Breast epithelium (tissue), 4 donors: ENCODE measurements at regions not wholly inside any gene's neighbourhood (a gene's known extent, or its start where the extent isn't known, plus 50 kb on each side); places are given as distances from the start of the nearest gene placed in this dataset.
"Not testable (repeated sequence)": the region's sequence is repeated elsewhere in the genome, so short reads cannot be mapped to it uniquely, and the experiment has no call there.

Experiments
- DNase-seq, 2 donors: peaks; one replicate each; pipeline ENCODE4 v3.0.0-alpha.2; 2019; ENCODE audit warnings: low spot score in 2 of 2
- H3K27ac ChIP-seq, 2 donors: fragments of 200-600 bp; sonication (generic) in 1 of 2; one replicate each; pipeline ENCODE4 v1.5.1; 2016 to 2019; ENCODE audit warnings: mild to moderate bottlenecking in 1 of 2
- H3K27me3 ChIP-seq, 2 donors: fragments of 200-600 bp; sonication (generic) in 1 of 2; one replicate each; pipeline versions ENCODE4 v1.5.1 to v1.6.0; 2017 to 2019; ENCODE audit warnings: control low read depth in 1 of 2, mild to moderate bottlenecking in 1 of 2
- H3K36me3 ChIP-seq: fragments of 200-600 bp; one replicate; pipeline ENCODE4 v1.5.1; 2019
- H3K4me1 ChIP-seq, 2 donors: fragments of 200-600 bp; sonication (generic); one replicate each; pipeline ENCODE4 v1.5.1; 2016 to 2019; ENCODE audit warnings: control low read depth in 1 of 2
- H3K4me3 ChIP-seq, 3 donors: fragments of 200-600 bp; sonication (generic); 1 replicate in 2 of 3; 2 replicates in 1 of 3; pipeline ENCODE4 v1.5.1; 2016 to 2019; ENCODE audit warnings: mild to moderate bottlenecking in 3 of 3, moderate library complexity in 2 of 3
- H3K9me3 ChIP-seq, 2 donors: fragments of 200-600 bp; sonication (generic) in 1 of 2; one replicate each; pipeline ENCODE4 v1.5.1; 2016 to 2019; ENCODE audit warnings: control low read depth in 1 of 2
- POLR2A ChIP-seq: fragments of 450-650 bp; IDR thresholded peaks from one replicate; pipeline ENCODE4 v1.6.1; 2016; ENCODE audit warnings: antibody characterized with exemption, mild to moderate bottlenecking, moderate library complexity
- POLR2AphosphoS5 ChIP-seq, 3 donors: sonication (generic); formaldehyde crosslinking; IDR thresholded peaks; one replicate each; pipeline ENCODE4 v1.6.1; 2017; ENCODE audit warnings: antibody characterized with exemption in 3 of 3
- intact Hi-C: fragments of 100-400 bp; cut with DNase I; formaldehyde crosslinking; loops from one replicate; pipeline ENCODE4 v1.15.1; 2023; ENCODE audit warnings: low total_unique reads
- TF ChIP-seq, protein P1 (sequence below), 3 donors: fragments of 450-650 bp; IDR thresholded peaks; one replicate each; pipeline ENCODE4 v1.5.1; 2016 to 2017; ENCODE audit warnings: antibody characterized with exemption in 3 of 3, mild to moderate bottlenecking in 3 of 3, moderate library complexity in 3 of 3

DNA sequence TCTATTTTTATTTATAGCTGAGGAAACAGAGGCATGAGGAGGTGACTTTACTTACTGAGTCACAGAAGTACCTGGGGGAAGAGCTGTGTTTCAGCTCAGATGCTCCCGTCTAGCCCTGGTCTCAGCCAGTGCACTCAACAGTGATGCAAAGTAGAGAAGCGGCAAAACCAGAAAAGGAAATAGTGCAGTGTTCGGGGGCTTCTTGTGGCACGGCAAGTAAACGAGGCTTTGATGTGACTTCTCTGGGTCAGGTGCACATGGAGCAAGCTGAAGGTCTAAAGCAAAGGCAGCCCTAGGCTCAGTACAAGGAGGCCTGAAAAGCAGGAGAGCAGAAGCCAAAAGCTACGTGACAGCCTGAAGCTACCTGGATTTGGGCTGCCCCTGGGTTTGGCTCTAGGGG lies 526.7 kb upstream of the ADAMTS16 start:
- intact Hi-C loops: no loop called here
- Histone ChIP-seq H3K27ac (no peak overlapping the region), H3K27me3 (no peaks in the 10 kb centered on the region), H3K4me1 (no peaks in the 10 kb centered on the region), H3K4me3 (no peak overlapping the region), H3K36me3 (no peaks in the 10 kb centered on the region), H3K9me3 (no peaks in the 10 kb centered on the region)
- DNase-seq: no peak
- no peak for TF ChIP-seq POLR2AphosphoS5 (IDR thresholded peaks at IDR 0.05)
- TF ChIP-seq POLR2A: no peak
- TF ChIP-seq, protein P1, sequence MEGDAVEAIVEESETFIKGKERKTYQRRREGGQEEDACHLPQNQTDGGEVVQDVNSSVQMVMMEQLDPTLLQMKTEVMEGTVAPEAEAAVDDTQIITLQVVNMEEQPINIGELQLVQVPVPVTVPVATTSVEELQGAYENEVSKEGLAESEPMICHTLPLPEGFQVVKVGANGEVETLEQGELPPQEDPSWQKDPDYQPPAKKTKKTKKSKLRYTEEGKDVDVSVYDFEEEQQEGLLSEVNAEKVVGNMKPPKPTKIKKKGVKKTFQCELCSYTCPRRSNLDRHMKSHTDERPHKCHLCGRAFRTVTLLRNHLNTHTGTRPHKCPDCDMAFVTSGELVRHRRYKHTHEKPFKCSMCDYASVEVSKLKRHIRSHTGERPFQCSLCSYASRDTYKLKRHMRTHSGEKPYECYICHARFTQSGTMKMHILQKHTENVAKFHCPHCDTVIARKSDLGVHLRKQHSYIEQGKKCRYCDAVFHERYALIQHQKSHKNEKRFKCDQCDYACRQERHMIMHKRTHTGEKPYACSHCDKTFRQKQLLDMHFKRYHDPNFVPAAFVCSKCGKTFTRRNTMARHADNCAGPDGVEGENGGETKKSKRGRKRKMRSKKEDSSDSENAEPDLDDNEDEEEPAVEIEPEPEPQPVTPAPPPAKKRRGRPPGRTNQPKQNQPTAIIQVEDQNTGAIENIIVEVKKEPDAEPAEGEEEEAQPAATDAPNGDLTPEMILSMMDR (IDR thresholded peaks at IDR 0.05): no peak

DNA sequence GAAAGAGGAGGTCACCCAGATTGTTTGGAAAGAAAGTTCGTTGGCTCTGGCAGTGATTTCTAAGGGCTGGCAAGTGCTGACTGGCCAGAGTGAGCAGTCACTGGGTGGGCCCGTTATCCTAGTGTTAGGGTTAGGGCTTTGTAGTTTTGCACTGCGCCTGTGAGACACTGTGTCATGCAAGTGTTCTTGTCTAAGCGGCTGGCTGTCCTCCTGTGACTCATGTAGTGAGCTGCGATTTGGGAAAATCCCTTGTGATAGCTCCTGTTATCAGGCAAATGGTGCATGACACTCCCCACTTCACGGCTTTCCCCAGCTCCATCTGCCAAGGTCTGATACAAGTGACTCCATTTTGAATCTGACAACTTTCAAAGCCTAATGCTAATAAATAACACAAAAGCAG lies 526.0 kb upstream of the ADAMTS16 start:
- TF ChIP-seq, protein P1 (IDR thresholded peaks at IDR 0.05): no peak
- TF ChIP-seq POLR2A: no peak
- no peak for TF ChIP-seq POLR2AphosphoS5 (IDR thresholded peaks at IDR 0.05)
- DNase-seq: no peak
- H3K9me3 ChIP-seq: no peaks in the 10 kb centered on the region
- H3K27me3 ChIP-seq: no peaks in the 10 kb centered on the region
- intact Hi-C loops: no loop called here
- no peak overlapping the region for H3K27ac ChIP-seq
- no peaks in the 10 kb centered on the region for H3K4me1 ChIP-seq
- H3K36me3 ChIP-seq: no peaks in the 10 kb centered on the region
- no peak overlapping the region for H3K4me3 ChIP-seq

DNA sequence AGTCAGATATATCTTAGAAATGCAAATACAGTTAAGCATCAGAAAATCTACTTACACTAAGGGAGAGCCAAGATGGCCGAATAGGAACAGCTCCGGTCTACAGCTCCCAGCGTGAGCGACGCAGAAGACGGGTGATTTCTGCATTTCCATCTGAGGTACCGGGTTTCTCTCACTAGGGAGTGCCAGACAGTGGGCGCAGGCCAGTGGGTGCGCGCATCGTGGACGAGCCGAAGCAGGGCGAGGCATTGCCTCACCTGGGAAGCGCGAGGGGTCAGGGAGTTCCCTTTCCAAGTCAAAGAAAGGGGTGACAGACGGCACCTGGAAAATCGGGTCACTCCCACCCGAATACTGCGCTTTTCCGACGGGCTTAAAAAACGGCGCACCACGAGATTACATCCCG lies 524.8 kb upstream of the ADAMTS16 start:
- H3K27ac ChIP-seq, H3K27me3 ChIP-seq, intact Hi-C loops, H3K9me3 ChIP-seq, H3K4me1 ChIP-seq, H3K36me3 ChIP-seq, H3K4me3 ChIP-seq, DNase-seq: not testable (repeated sequence)

DNA sequence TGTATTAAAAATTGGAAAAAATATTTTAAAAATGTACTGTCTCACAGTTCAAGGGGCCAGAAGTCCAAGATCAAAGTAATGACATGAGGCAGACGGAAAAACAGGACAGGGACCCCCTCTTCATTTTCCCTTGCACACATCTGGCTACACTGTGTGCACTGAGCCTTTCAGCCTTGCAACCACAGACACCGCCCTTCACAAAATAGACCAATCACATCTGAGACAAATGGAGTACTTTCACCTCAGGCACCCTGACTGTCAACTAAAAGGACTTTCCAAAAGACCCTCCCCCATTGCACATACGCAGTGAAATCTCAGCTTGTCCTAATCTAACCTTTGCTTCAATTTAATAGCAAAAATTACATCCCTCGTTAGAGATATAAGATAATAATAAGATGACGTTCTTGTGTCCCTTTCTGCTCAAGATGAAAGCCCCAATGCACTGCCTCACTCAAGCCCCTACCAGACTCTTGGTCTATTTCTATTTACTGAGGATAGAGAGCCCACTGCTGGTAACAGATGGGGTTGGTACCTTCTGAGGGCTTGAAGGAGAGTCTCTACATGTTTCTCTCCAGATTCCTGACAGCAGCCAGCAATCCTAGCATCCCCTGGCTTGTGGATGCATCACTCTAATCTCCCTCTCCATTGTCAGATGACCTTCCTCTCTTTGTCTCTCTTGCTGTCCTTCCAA lies 514.8 kb upstream of the ADAMTS16 start:
- Histone ChIP-seq H3K27me3 (no peaks in the 10 kb centered on the region), H3K36me3 (no peaks in the 10 kb centered on the region), H3K9me3 (peaks cover 0 to 12% of the 10 kb centered on the region in 2 donors), H3K27ac (no peak overlapping the region), H3K4me1 (no peaks in the 10 kb centered on the region), H3K4me3 (no peak overlapping the region)
- intact Hi-C loops: no loop called here
- TF ChIP-seq POLR2AphosphoS5 (IDR thresholded peaks at IDR 0.05) (no peak), POLR2A (no peak)
- TF ChIP-seq, protein P1 (IDR thresholded peaks at IDR 0.05): no peak
- no peak for DNase-seq

DNA sequence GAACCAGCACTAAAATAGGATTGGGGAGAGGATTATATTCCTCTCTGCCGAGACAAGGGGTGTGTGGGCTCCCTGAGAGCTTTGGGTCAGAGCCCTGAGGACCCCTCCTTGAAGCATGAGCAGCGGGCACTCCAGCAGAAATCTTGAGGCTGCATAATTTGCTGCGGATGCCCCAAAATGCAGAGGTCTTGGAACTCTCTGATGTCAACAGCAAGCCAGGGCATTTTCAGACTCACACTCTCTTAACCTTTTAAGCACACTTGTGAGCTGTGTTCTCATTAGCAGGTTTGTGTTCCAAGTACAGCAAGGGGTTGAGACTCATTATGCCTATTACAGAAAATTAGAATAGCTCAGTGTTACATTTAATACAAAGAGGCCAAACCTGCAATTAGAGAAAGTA lies 513.0 kb upstream of the ADAMTS16 start:
- H3K4me3 ChIP-seq: no peak overlapping the region
- no peaks in the 10 kb centered on the region for H3K4me1 ChIP-seq
- no peak overlapping the region for H3K27ac ChIP-seq
- intact Hi-C loops: no loop called here
- peaks cover 0 to 12% of the 10 kb centered on the region in 2 donors for H3K9me3 ChIP-seq
- TF ChIP-seq, protein P1 (IDR thresholded peaks at IDR 0.05): no peak
- TF ChIP-seq POLR2AphosphoS5 (IDR thresholded peaks at IDR 0.05) (no peak), POLR2A (no peak)
- DNase-seq: no peak
- H3K27me3 ChIP-seq: no peaks in the 10 kb centered on the region
- H3K36me3 ChIP-seq: no peaks in the 10 kb centered on the region

DNA sequence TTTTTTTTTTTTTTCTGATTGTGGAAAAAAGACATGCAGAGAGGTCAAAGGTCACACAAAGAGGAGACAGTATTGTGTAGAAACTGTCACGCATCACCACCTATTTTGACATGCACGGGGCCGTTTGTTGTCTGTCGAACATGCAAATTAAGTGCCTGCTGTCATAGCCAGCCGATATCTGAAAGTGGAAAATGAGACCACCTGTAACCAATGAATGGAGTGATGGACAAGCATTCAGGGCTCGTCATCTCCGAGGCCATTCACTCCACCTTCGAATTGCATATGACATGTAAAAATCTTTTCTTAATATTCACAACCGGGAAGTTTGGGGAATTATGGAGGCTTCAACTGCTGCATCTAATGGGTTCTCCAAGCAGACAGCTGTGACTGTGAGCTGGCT lies 512.2 kb upstream of the ADAMTS16 start:
- Histone ChIP-seq H3K27ac (no peak overlapping the region), H3K4me3 (no peak overlapping the region), H3K27me3 (no peaks in the 10 kb centered on the region), H3K36me3 (no peaks in the 10 kb centered on the region), H3K4me1 (no peaks in the 10 kb centered on the region), H3K9me3 (peaks cover 0 to 12% of the 10 kb centered on the region in 2 donors)
- intact Hi-C loops: no loop called here
- TF ChIP-seq POLR2A (no peak), POLR2AphosphoS5 (IDR thresholded peaks at IDR 0.05) (no peak)
- TF ChIP-seq, protein P1 (IDR thresholded peaks at IDR 0.05): no peak
- no peak for DNase-seq
